Hematopoietic multipotent progenitor cell treated with erythropoietin and hydrocortisone succinate and interleukin-3 and kit ligand, for 4 days (in vitro differentiated cells): ENCODE measurements at regions not wholly inside any gene's neighbourhood (a gene's known extent, or its start where the extent isn't known, plus 50 kb on each side); places are given as distances from the start of the nearest gene placed in this dataset.

ENCODE experiments used
- DNase-seq: peaks from one replicate; pipeline ENCODE4 v3.0.0-alpha.2; 2015

DNA sequence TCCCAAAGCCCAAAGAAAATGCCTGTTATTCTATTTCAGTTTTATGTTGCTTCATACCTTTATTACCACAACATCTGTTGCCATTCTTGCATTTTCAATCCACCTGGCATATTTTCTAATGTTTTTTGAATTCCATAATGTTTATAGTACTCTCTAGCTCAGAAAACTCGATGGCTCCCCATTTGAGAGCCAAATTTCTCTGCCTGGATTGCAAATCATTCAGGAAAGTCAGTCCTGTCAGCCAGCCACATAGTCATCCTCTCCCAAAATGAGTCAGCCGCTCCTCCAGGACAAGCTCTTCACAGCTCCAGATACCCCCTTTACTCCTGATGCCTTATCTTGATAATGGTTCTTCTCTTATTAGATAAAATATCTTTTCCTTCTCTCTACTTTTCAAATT is 78.2 kb upstream of the ADCY2 start:
- DNase-seq = no peak

- DNase-seq = no peak
Observed at GRCh38 chr5:7320701-7321301, 75.1 kb upstream of the ADCY2 start.

GRCh38 chr5:7321724-7322123 is 74.2 kb upstream of the ADCY2 start:
- no peak for DNase-seq

DNA sequence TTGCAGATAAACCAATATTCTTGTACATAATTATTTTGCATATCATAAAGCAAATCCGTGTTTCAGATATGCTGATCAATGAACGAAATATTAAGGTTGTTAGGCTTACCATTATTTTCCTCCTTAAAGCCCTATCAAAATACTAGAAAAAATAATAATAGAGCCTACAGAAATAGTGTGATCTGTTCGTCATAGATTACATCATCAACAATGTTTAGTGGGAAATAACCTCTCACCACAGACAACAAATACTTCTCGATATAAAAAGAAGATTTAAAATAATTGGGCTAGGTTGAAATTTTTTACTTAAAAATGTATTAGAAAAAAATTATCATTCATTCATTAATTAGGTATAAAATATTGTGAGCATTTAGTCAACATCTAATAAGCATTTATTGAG is 71.0 kb upstream of the ADCY2 start:
- DNase-seq = no peak

DNA sequence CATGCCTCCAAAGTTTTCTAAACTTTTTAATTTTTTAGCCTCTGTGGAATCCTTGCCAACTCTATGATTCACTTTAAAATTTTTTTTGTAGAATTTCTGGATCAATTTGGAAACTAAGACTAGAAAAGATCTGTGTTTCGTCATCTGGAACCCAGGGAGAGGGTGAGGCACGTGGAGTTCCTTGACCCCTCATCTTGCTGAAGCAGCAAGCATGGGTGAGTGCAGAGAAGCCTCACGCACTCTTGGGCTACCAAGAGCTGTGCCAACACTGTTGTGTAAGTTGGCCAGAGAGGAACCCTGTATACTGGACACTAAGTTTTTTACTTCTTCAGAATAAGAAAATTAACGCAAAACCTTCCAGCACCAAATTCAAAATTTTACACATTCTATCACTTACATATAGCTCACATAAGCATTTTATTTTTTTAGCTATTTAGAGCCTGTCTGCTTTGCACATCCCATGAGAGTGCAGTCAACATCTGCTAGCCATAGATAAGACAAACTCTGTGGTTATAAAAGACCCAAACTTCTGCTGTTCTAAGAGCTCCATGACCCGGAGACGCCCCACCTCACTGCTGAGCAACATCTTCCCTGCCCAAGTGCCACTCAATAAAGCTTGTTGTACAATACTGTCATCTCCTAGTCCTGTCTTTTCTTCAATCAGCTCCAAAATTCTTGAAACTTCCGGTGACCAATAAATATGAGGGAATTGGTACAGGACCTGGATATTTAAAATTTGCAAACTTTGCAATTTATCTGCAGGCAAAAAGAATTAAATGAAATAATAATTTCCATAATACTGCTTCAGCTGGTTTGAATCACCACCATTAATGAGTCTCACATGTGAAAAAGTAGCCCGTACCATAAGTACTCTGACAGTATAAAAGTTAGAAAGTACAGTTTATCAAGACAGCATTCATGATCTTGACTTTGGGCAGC is 69.7 kb upstream of the ADCY2 start:
- DNase-seq = peak; percentile 83

DNA sequence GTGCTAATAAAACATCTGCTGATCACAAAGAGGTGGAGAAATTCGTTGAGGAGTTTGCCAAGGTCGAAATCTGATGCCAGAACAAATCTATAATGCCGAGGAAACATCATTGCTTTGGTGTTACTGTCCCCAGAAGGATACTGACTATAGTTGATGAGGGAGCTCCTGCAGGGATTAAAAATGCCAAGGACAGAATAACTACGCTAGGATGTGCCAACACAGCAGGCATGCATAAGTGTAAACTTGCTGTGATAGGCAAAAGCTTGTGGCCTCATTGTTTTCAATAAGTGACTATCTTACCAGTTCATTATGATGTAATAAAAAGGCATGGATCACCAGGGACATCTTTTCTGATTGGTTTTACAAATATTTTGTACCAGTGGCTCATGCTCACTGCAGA is 66.8 kb upstream of the ADCY2 start:
- no peak for DNase-seq

DNA sequence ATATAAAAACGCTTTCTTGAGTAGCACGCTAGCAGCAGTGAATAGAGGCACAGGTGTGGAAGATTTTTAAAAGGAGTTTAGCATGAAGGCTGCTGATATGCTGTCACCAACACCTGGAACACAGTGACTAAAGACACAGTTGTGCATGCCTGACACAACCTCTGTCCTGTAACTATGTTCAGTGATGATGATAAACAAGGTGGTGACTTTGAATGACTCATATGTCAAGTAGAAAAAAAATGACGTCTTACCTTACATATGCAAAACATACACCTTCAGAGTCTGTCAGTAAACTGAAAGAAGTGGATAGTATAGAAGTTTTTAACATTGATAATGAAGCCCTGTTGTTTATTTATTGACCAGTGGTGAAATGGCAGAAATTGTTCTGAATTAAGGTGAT is 66.2 kb upstream of the ADCY2 start:
- no peak for DNase-seq

- DNase-seq = no peak
Observed at GRCh38 chr5:7330256-7330655, 65.7 kb upstream of the ADCY2 start.

DNA sequence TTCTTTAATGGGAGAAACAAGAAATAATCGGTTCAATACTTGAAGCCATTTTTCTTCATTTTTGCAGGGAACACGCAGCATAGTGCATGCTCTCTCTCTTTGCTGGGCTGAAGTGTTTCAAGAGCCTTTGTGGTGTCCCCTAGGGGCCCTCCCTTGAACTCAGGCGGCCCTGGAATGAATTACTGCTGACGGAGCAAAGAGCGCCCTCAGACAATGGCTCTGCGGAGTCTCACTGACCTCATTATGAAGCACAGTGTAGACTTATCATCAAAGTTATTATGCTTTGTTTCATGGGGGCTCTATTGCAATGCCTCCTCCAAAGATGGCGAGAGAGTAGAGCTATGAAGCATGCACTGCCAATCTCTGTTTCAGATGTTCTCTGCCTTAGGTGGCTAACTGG is 64.8 kb upstream of the ADCY2 start:
- DNase-seq = no peak
